ENCODE measurements at regions not wholly inside any gene's neighbourhood (a gene's known extent, or its start where the extent isn't known, plus 50 kb on each side); places are given as distances from the start of the nearest gene placed in this dataset.

DNA sequence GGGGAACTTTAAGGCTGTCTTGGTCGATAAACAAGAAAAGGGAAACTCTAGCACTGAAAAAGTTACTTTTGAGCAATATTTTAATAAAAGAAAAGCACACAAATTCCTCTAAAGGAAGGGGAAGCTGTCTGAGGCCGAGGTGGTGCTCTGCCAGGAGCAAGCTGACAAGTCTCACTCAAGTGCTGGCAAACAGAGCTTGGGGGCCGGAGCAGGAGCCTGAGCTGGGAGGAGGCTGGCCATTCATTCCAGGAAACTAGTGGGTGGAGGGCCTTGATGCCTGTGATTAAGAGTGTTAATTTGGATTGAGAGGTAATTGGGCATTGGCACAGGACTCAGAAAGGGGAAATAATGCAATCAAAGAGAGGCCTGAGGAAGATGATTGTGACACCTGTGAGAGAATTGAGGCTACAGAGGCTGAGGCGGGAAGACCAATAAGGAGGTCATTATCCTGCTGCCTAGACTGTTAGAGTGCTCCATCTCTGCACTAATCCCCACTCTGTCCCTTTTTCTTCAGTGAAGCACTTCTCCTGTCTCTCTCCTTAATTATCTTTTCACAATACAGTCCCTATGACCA is 154.9 kb upstream of the COL1A2 start:
- no peak for DNase-seq

- no peak for DNase-seq
These were observed 153.8 kb upstream of the COL1A2 start for GRCh38 chr7:94240902-94241301.

GRCh38 chr7:94241402-94241925 is 153.2 kb upstream of the COL1A2 start:
- no peak for DNase-seq

GRCh38 chr7:94243066-94243711 is 151.5 kb upstream of the COL1A2 start:
- no peak for DNase-seq

GRCh38 chr7:94244760-94245159 is 149.9 kb upstream of the COL1A2 start:
- no peak for DNase-seq

GRCh38 chr7:94245500-94245899 is 149.2 kb upstream of the COL1A2 start:
- no peak for DNase-seq

DNA sequence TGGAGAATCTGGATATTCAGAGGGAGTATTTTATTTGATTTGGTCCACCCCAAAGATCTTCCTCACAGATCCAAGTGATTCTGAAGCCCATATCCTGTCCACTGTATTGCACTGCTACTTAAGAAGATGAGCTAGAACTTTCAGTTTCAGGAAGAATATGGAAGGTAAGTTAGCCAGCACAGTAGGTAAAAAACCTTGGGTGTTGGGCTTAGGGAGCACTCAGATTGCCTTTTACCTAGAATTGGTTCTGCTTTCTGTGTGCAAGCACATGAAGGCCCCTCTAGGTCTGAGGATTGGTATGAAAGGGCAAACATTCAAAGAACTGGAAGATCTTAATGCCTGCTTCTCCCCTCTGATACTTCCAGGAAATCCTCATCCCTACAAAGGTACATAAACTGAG is 146.7 kb upstream of the COL1A2 start:
- no peak for DNase-seq

DNA sequence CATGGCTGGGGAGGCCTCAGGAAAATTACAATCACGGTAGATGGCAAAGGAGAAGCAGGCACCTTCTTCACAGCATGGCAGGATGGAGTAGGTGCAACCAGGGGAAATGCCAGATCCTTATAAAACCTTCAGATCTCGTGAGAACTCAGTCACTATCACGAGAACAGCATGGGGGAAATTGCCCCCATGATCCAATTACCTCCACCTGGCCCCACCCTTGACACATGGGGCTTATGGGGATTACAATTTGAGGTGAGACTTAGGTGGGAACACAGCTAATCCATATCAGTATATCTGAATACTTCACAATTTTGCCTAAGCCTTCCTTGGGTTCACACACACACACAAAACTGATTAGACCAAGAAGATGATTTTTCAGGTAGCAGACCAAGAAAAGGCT is 145.1 kb upstream of the COL1A2 start:
- DNase-seq = no peak

DNA sequence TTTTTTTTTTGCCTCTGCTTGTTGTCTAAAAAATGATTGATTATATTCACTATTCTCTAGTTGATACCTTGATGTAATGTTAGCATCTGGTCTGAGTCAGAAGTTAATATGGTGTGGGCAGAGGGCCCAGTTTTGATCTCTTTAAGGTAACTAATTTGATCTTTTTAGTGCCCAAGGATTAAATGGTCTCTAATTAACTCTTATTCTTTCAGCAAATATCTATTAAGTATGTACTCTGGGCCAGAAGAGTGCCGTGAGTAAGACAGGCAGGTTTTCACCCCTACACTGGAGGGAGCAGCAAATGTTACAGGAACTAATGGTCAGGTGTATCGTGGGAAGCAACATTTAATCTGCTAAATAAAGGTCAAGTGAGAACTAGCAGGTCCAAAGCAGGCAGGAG is 144.6 kb upstream of the COL1A2 start:
- no peak for DNase-seq

- DNase-seq = no peak
These were observed 143.7 kb upstream of the COL1A2 start for GRCh38 chr7:94250987-94251386.

GRCh38 chr7:94252124-94252523 is 142.6 kb upstream of the COL1A2 start:
- no peak for DNase-seq

DNA sequence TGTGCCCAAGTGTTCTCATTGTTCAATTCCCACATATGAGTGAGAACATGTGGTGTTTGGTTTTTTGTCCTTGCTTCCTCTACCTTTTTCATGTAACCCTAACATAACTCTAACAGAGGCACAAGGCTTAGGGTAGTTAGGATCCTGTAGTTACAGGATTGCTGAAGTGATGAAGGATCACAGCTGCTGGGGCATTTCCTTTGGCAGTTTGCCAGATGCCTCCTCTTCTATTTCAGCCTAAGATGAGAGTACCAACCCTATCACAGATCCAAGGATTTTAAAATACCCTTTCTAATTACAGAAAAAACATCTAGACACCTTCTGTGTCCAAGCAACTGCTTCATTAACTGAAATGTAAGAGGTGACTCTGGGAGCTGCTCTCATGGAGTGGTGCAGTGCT is 141.7 kb upstream of the COL1A2 start:
- DNase-seq = no peak

DNA sequence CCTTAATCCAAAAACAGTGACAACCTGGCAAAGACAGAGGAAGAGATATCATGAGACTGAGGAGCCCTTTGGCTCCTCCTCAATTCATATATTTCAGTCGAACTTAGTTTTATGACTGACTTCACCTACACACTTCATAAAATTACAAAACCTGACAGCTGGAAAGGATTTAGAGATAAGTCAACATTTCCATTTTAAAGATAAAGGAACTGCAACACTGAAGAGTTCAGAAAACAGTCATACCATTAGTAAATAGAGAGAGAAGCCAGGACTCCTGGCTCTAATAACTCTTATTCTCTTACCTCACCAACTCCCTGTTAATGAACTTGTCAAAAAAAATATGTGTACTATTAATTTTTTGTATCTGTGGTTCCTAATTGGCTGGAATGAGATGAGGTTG is 141.0 kb upstream of the COL1A2 start:
- DNase-seq = no peak

- no peak for DNase-seq
These were observed 136.0 kb upstream of the COL1A2 start for GRCh38 chr7:94258418-94259300.

- DNase-seq = no peak
These were observed 133.6 kb upstream of the COL1A2 start for GRCh38 chr7:94261067-94261466.

DNA sequence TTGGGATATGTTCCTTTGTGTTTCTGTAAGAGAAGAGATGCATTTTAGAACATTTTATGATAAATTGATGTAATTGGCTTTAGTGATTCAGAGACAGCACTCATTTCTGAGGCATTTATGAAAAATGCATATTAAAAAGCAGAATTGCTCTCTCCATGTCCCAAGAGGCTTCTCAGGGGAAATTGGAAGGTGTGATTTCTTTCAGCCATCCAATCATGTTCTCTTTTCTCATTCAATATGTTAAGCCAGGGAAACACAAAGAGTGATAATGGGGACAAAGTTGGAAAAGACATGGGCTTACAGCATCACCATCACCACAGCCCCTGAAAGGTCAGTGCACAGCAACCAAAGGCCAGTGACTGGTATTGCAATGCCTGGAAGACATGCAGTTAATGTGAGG is 129.9 kb upstream of the COL1A2 start:
- DNase-seq = no peak

GRCh38 chr7:94265456-94265855 is 129.2 kb upstream of the COL1A2 start:
- no peak for DNase-seq

DNA sequence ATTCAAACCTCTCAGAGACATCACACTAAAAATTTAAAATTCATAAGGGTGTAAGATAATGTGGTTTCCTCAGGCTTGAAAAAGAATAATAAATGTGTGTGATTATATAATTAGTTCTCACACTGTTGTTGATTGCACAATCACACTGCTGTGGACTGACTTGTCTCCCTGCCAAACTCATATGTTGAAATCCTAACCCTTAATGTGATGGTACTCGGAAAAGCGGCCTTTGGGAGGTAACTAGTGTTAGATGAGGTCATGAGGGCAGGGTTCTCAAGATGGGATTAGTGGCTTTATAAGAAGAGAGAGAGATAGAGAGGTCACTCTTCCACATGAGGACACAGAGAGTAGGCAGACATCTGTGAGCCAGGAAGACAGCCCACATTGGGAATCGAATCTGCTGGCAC is 128.5 kb upstream of the COL1A2 start:
- no peak for DNase-seq

- no peak for DNase-seq
These were observed 123.9 kb upstream of the COL1A2 start for GRCh38 chr7:94270772-94271171.

DNA sequence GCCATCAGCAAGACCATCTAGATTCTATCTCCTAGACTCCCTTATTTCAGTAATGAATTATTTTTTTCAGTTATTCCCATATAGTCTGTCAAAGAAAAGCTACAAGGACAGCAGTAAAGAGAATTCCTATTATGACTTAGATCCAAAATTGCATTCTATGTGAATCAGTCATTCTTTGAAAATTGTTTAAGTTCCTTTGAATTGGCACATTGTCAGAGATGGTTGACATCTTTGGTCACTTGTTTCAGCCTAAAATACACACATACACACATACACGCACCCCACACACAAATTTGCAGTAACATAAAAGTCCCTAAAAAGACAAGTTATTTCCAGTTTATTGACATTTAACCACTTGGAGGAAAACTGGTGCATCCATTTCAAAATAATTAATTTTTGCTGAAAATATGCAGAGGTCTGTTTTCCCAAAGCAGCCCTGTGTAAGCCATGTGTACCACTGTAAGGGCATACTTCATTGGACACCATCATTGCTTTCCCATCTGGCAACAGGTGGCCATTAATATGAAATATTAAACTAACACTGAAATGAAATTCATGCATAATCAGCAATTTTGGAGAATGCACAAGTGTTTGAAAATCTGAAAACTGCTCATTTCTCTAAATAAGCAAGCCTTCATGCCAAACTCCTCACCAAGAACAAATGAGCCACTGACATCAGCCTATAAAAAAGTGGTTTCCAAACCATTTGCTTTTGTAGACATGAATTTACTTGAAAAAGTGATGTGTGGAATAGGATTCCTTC is 121.7 kb upstream of the COL1A2 start:
- DNase-seq = no peak

DNA sequence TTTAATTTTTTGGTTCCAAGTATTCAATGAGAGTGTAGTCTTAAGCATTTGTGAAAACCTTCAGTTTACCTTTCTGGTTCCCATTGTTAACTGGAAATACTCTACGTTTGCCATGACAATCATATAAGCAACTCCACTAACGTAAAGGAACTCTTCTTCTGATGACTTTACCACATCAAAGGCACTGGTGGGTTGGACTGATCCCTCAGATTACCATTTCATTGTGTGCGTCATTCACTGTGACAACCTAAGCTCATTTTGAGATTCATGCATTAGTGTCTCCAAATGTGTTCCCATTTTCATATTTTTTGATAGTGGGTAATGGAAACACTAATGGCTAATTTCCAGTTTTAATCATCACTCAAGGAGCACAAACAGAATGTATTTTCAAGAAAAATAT is 119.9 kb upstream of the COL1A2 start:
- DNase-seq = no peak

DNA sequence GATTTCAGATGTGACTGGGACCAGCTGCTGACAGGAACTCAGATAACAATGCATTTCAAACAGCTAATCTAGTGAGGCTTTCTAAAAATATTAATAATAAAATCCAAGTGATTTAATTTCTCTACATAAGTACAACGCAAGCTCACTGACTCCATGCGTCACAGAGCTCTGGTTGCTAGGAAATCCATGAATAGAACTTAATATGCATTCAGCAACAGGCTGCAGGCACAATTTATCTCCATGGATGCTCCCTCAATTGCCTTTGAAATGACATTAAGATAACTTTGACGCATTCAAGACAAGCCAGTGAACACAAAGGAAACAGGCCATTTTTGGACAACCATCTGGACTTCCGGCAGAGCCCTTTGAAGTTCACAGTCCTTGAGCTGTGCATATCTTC is 118.7 kb upstream of the COL1A2 start:
- no peak for DNase-seq

DNA sequence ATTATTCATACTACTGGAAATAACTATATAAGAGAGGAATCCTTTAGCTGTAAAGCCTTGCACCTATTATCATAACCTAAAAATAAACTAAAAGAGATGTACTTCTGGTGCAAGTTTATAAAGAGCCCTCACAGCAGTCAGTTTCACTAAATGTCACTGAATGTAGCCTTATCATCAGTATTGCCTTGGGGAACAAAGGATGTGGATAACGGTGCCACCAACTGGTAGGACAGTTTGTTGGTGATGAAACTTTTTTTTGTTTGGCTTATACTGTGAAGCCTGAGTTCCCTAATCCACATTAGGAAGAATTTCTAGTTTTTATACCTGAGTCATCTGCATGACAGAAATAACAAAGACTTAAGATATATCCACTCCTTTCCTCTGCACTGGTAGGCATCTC is 117.9 kb upstream of the COL1A2 start:
- no peak for DNase-seq
